ENCODE measurements at regions not wholly inside any gene's neighbourhood (a gene's known extent, or its start where the extent isn't known, plus 50 kb on each side); places are given as distances from the start of the nearest gene placed in this dataset.

DNA sequence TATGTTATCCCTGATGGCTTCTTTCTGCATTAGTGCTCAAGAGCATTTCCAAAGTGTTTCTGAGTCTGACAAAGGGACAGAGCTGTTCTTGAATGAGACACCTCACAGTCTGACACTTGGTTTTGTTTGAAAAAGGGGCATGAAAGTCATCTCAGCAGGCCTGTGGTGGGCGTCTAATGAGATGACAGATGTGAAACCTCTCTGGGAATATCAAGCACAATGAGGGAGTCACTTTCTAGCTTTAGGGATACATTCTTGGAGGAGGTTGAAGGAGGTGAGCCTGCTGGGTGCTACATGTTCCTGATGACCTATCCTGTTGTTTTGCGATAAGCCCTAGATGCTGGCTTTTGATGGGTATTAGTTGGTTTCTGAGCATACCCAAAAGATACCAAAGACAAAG lies 290.5 kb downstream of the NUAK1 start:
- DNase-seq (ENCODE audit: low spot score), result no peak
- in situ Hi-C loops (cut with MboI; ENCODE audit: low pct_unique_long_range_greater_than_20kb, low sequenced_read_pairs, unreplicated experiment), result no loop called here

DNA sequence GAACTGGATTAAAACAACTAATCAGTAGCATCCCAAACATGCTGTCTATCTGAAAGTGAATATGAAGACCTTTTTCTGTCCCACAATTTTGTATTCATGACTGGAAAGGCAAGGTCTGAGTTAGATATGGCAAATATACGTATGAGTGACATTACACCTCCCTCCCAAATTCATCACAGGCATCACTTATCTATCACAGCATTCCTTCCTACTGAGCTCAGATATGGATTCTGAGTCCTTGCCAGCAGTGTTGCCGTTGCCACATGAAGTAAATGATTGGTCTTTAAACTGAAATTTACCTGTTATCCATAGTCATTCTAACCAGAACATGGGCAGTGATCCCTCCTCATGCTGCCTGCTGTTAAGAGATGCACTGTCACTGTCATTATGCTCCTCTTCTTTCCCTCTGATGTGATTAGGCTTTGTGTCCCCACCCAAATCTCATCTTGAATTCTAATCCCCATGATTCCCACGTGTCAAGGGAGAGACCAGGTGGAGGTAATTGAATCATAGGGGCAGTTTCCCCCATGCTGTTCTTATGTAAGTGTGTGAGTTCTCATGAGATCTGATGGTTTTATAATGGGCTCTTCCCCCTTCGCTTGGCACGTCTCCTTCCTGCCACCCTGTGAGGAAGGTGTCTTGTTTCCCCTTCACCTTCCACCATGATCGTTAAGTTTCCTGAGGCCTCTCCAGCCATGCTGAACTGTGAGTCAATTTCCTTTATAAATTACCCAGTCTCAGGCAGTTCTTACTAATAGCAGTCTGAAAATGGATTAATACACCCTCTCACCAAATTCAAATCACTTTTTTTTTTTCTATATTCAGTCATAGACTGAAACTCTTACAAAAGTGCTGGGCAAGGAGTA lies 288.4 kb downstream of the NUAK1 start:
- no peak for TF ChIP-seq CTCF (IDR thresholded peaks at IDR 0.05; ENCODE audit: extremely low read depth, insufficient read depth, missing control alignments)
- DNase-seq (ENCODE audit: low spot score), result no peak
- in situ Hi-C loops (cut with MboI; ENCODE audit: low pct_unique_long_range_greater_than_20kb, low sequenced_read_pairs, unreplicated experiment), result no loop called here

More for the DNA sequence above, 290.5 kb downstream of the NUAK1 start:
- TF ChIP-seq CTCF (IDR thresholded peaks at IDR 0.05; ENCODE audit: extremely low read depth, insufficient read depth, missing control alignments), result no peak

DNA sequence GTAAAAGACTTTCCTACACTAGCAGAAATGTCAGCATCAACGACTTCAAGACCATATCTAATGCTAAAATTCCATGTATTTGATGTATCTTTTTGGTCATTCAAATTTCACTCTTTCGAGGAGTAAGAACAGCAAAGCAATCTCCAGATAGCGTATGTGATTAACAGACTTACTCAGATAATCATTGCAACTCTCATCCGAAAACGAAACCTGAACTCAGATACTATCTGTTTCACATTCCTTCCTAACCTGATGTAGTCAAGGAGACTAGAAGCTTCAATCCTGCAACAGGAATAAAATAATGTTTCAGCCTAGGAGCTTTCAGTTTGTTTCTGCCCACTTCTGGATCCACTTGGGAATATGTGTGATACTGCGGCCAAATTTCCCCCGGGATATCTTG lies 286.3 kb downstream of the NUAK1 start:
- TF ChIP-seq CTCF (IDR thresholded peaks at IDR 0.05; ENCODE audit: extremely low read depth, insufficient read depth, missing control alignments), result no peak
- in situ Hi-C loops (cut with MboI; ENCODE audit: low pct_unique_long_range_greater_than_20kb, low sequenced_read_pairs, unreplicated experiment), result no loop called here

GRCh38 chr12:105852951-105853350 lies 285.8 kb downstream of the NUAK1 start:
- DNase-seq (ENCODE audit: low spot score), result no peak
- no peak for TF ChIP-seq CTCF (IDR thresholded peaks at IDR 0.05; ENCODE audit: extremely low read depth, insufficient read depth, missing control alignments)
- in situ Hi-C loops (cut with MboI; ENCODE audit: low pct_unique_long_range_greater_than_20kb, low sequenced_read_pairs, unreplicated experiment), result no loop called here

More for the DNA sequence above, 286.3 kb downstream of the NUAK1 start:
- no peak for DNase-seq (ENCODE audit: low spot score)

GRCh38 chr12:105854071-105854470 lies 284.7 kb downstream of the NUAK1 start:
- TF ChIP-seq CTCF (IDR thresholded peaks at IDR 0.05; ENCODE audit: extremely low read depth, insufficient read depth, missing control alignments), result no peak
- no peak for DNase-seq (ENCODE audit: low spot score)
- in situ Hi-C loops (cut with MboI; ENCODE audit: low pct_unique_long_range_greater_than_20kb, low sequenced_read_pairs, unreplicated experiment), result no loop called here

GRCh38 chr12:105855361-105856047 lies 283.2 kb downstream of the NUAK1 start:
- DNase-seq (ENCODE audit: low spot score), result no peak
- TF ChIP-seq CTCF (IDR thresholded peaks at IDR 0.05; ENCODE audit: extremely low read depth, insufficient read depth, missing control alignments), result no peak
- in situ Hi-C loops (cut with MboI; ENCODE audit: low pct_unique_long_range_greater_than_20kb, low sequenced_read_pairs, unreplicated experiment), result no loop called here

Measured in GM13977 (cell line).